Psoas muscle (tissue), 7 donors: ENCODE measurements at regions not wholly inside any gene's neighbourhood (a gene's known extent, or its start where the extent isn't known, plus 50 kb on each side); places are given as distances from the start of the nearest gene placed in this dataset.

Experiments used
- ATAC-seq, 4 donors: fragments of 200-7000 bp; cut with Tn5 transposase; one replicate each; pipeline ENCODE4 v1.9.1; 2020; ENCODE audit warnings: moderate library complexity in 3 of 4, mild to moderate bottlenecking in 2 of 4
- DNase-seq, 2 donors: peaks; one replicate each; pipeline ENCODE4 v3.0.0-alpha.2; 2020
- H3K27ac ChIP-seq: fragments of 200-600 bp; one replicate; pipeline ENCODE4 v1.8.0; 2022
- H3K27me3 ChIP-seq, 3 donors: fragments of 200-600 bp in 1 of 3; one replicate each; pipeline versions ENCODE4 v1.6.1 to v1.8.0; 2013 to 2022; ENCODE audit warnings: low read length in 2 of 3, mild to moderate bottlenecking in 2 of 3, moderate library complexity in 1 of 3; ENCODE audit not compliant: insufficient read depth in 3 of 3
- H3K36me3 ChIP-seq, 2 donors: fragments of 200-600 bp in 1 of 2; one replicate each; pipeline versions ENCODE4 v1.6.1 to v1.8.0; 2013 to 2022; ENCODE audit warnings: low read depth in 1 of 2, mild to moderate bottlenecking in 1 of 2, moderate library complexity in 1 of 2; ENCODE audit not compliant: insufficient read depth in 1 of 2
- H3K4me1 ChIP-seq: fragments of 200-600 bp; one replicate; pipeline ENCODE4 v1.8.0; 2022
- H3K4me3 ChIP-seq: fragments of 200-600 bp; one replicate; pipeline ENCODE4 v1.8.0; 2022; ENCODE audit warnings: mild to moderate bottlenecking
- H3K9me3 ChIP-seq: fragments of 200-600 bp; one replicate; pipeline ENCODE4 v1.8.0; 2022
- WGBS, 3 donors: extraction: QIAGEN DNeasy Blood & Tissue Kit; methylation state at CpG; one replicate each; pipeline versions ENCODE4 v1.1.6 to v1.1.7; 2013; 5-methylcytosine and 5-hydroxymethylcytosine counted together
- intact Hi-C, 2 donors: fragments of 100-400 bp; cut with DNase I; formaldehyde crosslinking; loops; one replicate each; pipeline versions ENCODE4 v1.11.0 to v1.14.2; 2022
- TF ChIP-seq, protein P1 (sequence below): fragments of 200-600 bp; IDR thresholded peaks from one replicate; pipeline ENCODE4 v1.8.0; 2022; ENCODE audit warnings: antibody characterized with exemption
- donor health status: healthy with polysubstance abuse.
- donor health status: DM: no; HTN: no; CAD: no; lungs with moderate emphysema.
- donor health status: Bipolar disorder and iron deficiency.
- donor health status: healthy.
- donor health status: DM: yes; HTN: yes; CAD: no.
- donor health status: DM: no; HTN: no; CAD: no.
- donor health status: DM: yes; HTN: yes; CAD: no.

DNA sequence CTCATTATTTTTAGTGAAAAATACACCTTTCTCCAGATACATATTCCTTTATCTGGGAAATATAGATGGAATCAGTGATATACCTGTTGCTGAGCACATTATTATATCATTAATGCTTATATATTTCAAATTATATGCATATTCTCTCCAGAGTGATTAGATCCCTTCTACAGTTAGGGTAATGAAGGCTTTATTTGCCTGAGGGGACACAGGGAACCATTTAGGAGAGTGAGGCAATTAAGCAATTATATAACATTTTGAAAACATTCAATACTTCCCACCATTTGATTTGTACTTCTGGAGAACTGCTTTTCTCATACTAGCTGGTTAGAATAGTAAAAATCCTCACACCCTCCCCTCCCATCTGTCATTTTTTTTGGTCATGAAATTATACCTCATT, 212.8 kb upstream of the NOVA1 start:
- H3K27ac ChIP-seq: no peak overlapping the region
- H3K27me3 ChIP-seq: no peaks in the 10 kb centered on the region
- no peak for DNase-seq
- intact Hi-C loops: no loop called here
- no peaks in the 10 kb centered on the region for H3K36me3 ChIP-seq
- no peak for ATAC-seq
- no peaks in the 10 kb centered on the region for H3K9me3 ChIP-seq
- H3K4me3 ChIP-seq: no peak overlapping the region
- TF ChIP-seq, protein P1, sequence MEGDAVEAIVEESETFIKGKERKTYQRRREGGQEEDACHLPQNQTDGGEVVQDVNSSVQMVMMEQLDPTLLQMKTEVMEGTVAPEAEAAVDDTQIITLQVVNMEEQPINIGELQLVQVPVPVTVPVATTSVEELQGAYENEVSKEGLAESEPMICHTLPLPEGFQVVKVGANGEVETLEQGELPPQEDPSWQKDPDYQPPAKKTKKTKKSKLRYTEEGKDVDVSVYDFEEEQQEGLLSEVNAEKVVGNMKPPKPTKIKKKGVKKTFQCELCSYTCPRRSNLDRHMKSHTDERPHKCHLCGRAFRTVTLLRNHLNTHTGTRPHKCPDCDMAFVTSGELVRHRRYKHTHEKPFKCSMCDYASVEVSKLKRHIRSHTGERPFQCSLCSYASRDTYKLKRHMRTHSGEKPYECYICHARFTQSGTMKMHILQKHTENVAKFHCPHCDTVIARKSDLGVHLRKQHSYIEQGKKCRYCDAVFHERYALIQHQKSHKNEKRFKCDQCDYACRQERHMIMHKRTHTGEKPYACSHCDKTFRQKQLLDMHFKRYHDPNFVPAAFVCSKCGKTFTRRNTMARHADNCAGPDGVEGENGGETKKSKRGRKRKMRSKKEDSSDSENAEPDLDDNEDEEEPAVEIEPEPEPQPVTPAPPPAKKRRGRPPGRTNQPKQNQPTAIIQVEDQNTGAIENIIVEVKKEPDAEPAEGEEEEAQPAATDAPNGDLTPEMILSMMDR: no peak
- no peaks in the 10 kb centered on the region for H3K4me1 ChIP-seq

DNA sequence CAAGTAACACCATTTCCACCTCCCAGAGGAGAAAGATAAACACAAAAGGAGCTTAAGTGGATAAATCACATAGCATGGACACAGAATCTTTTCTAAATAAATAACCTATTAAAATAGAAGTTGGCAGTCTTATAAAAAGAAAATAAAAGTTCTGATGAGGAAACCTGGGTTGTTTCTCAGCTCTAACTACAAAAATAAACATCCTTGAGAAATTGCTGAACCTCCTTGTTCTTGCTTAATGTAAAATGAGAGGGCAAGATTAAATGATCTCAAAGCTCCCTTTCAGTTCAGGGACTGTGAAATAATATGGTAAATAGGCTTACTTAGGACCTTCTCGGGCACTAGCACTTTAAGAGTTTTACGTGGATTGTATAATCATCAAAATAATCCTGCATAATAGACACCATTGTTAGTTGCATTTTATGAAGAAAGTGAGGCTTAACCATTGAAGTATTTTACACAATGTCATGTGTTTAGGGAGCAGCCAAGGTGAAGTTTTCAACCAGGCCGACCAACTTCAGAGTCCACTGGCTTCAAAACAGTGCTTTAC, 214.0 kb upstream of the NOVA1 start:
- DNase-seq: no peak
- TF ChIP-seq, protein P1: no peak
- 54 to 61% (median 56%) methylated on average over 3 of the region's 3 CpGs for WGBS, 3 donors
- H3K27ac ChIP-seq: no peak overlapping the region
- no peak for ATAC-seq
- no peak overlapping the region for H3K4me3 ChIP-seq
- no peaks in the 10 kb centered on the region for H3K36me3 ChIP-seq
- no peaks in the 10 kb centered on the region for H3K4me1 ChIP-seq
- H3K9me3 ChIP-seq: no peaks in the 10 kb centered on the region
- no peaks in the 10 kb centered on the region for H3K27me3 ChIP-seq
- intact Hi-C loops: no loop called here

DNA sequence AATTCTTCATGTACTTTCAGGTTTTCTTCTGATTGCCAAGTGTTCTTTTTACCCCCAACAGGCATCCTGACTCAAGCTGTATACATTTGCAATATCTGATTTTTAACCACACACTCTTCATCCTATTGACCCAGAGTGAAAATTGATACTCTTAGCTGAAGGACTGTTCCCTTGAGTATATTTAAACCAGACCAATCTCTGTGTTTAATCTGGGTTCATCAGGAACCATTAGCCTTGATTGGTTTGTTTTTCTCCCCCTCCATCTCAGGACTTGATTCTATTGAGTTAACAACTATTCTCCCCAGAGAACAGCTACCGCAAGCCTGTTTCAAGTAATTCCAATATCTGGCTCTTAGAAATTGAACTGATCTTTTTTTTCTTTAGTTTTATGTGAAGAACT, 222.3 kb upstream of the NOVA1 start:
- no peak overlapping the region for H3K27ac ChIP-seq
- no peak for DNase-seq
- no peak for ATAC-seq
- intact Hi-C loops: no loop called here
- H3K4me3 ChIP-seq: no peak overlapping the region
- no peaks in the 10 kb centered on the region for H3K4me1 ChIP-seq
- no peaks in the 10 kb centered on the region for H3K36me3 ChIP-seq
- no peaks in the 10 kb centered on the region for H3K9me3 ChIP-seq
- WGBS, 3 donors: 70 to 78% (median 73%) methylated on average over 1 of the region's 1 CpG
- TF ChIP-seq, protein P1: no peak
- H3K27me3 ChIP-seq: no peaks in the 10 kb centered on the region

DNA sequence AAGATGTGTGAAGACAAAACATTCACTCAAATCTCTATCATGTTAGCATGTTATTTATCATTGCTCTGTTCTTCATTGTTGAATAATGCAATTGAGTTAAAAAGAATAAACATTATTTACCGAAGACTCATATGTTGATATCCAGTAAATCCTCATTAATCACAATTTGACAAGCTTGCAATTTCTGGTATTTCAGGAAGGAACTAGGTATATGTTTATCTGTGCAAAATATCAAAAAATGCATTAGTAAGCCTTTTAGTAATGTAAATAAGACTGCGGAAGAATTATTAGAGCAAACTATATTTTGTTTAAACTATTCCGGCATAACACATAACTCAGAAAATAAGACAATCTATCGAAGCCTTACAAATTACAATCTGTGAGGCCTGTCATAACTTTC, 222.7 kb upstream of the NOVA1 start:
- Histone ChIP-seq H3K4me1 (no peaks in the 10 kb centered on the region), H3K36me3 (no peaks in the 10 kb centered on the region), H3K27me3 (no peaks in the 10 kb centered on the region), H3K9me3 (no peaks in the 10 kb centered on the region), H3K4me3 (no peak overlapping the region), H3K27ac (no peak overlapping the region)
- TF ChIP-seq, protein P1: no peak
- intact Hi-C loops: no loop called here
- ATAC-seq (no peak), DNase-seq (no peak)
- WGBS, 3 donors: 88 to 92% (median 91%) methylated on average over 4 of the region's 4 CpGs

DNA sequence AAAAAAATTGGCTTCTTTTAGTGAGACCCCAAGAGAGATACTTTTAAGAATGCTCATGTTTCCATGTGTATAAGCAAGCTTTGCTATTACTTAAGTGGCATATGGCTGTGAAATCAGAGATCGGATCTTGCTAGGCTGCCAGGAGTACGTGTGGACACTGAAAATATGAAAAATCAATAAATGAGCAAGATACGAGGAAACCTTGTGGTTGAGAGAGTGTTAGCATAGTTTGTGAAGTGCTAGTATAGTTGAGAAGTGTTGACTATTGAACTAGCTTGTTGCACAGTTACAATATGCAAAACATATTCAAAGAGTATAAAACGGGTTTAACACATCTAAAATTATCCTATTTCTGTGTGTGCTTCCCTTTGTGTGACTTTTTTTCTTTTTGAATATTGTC, 230.9 kb upstream of the NOVA1 start:
- no peaks in the 10 kb centered on the region for H3K9me3 ChIP-seq
- intact Hi-C loops: no loop called here
- H3K27me3 ChIP-seq: no peaks in the 10 kb centered on the region
- TF ChIP-seq, protein P1: no peak
- no peaks in the 10 kb centered on the region for H3K36me3 ChIP-seq
- no peak for DNase-seq
- no peak for ATAC-seq
- H3K27ac ChIP-seq: no peak overlapping the region
- 62 to 71% (median 63%) methylated on average over 4 of the region's 4 CpGs for WGBS, 3 donors
- no peak overlapping the region for H3K4me3 ChIP-seq
- H3K4me1 ChIP-seq: no peaks in the 10 kb centered on the region
